ENCODE measurements at regions not wholly inside any gene's neighbourhood (a gene's known extent, or its start where the extent isn't known, plus 50 kb on each side); places are given as distances from the start of the nearest gene placed in this dataset.
A peak's percentile ranks its signal among the peaks of the same experiment; 100 is the strongest.

DNA sequence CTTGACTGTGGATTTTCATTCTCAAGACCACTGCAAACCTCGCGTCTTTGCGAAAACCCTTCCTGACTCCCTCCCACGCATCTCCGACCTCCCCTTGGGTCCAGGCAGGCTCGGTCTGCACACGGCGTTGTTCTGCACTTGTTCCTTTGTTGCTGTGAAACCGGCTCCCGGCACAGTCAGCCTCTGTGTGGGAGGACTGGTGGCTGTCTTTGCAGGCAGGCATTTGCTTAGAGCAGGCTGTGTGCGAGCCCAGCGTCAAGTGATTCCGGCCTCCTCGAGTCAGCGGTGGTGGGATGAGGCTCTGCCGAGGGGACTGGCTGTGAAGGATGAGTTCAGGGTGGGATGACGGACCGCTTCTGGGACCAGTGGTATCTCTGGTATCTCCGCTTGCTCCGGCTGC is 102.6 kb upstream of the ROPN1 start:
- DNase-seq = no peak

DNA sequence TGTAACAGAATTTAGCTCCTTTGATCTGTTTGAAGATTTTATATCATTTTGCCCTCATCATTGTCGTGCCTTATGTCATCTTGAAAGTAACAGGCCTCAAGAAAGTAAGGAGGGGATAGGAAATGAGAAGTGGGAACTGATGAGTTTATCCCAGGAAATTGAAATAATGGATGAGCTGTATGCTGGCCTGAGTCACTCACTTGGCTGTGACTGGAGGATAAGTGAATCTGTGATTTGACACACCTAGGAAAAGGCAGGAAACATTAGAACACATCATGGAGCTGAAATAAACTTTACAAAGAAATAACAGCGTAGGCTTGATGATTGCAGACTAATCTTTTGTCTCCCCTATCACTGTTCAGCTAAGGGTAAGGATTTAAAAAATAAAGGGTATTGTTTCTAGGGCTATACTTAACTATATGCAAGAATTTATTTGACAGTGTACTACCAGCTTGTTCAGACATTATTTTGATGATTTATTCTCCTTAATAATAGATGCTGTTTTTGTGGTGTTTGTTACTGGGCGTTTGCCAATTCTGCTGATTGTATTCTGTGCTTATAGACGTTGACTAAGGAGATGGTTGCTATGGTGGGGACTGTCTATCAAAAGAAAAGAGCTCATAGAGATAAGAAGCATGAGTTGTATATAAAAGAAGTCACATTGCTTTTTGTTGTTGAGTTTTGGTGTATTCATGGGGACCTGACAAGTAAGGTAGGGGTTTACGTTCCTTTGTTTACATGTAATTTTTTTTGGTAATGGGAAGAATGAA is 105.6 kb upstream of the ROPN1 start:
- DNase-seq = no peak

DNA sequence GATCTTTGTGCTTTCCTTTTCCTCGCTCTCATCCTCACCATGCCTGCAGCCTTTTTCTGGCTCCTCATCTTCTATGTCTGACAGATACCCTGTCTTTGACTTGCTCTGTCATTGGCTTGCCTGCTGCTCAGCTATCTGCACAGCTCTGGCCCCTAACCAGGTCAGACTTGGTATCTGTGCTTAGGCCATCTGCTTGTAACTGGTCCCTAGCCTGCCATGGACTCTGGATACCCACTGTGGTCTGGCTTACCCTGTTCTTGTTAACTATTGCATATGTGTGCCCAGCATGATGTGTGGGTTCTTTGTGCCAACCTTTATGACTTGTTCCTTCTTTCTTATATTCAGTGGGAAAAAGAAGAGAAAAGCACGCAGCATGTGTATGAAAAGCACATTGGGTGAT is 109.7 kb upstream of the ROPN1 start:
- no peak for DNase-seq

DNA sequence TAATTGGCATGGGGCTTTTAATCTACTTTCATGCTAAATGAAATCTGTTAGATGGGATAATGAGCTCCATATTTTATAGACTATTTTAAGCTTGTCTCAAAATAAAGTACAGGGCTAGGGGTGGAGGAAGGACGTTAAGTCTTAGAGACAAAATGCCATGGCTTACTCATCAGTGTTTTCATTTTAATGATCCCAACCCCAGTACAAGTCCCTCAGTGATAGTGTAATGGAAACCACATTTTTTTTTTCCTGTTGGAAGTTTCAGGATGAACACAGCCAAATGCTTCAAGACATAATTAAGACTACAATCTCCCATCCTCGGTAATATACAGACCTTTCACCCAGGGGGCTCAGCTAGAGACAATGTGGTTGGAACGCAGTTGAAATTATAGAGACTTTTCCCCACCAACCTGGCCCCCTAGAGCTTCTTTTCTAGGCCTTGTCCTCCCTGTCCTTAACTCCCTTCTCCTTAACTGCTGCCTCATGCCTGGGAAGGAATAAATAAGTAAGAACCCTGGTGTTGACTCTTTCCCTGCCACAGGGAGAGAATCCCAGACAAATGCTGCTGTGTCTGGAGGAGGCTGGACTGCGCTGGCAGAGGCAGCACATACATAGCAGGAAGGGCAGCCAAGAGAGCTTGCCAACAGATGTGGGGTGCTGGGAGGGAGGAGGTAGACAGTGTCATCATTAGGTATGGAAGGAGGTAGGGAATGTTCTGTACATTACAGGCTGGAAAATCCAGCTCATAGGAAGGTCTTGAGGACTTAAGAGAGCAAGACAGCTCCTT is 115.4 kb upstream of the ROPN1 start:
- no peak for DNase-seq

DNA sequence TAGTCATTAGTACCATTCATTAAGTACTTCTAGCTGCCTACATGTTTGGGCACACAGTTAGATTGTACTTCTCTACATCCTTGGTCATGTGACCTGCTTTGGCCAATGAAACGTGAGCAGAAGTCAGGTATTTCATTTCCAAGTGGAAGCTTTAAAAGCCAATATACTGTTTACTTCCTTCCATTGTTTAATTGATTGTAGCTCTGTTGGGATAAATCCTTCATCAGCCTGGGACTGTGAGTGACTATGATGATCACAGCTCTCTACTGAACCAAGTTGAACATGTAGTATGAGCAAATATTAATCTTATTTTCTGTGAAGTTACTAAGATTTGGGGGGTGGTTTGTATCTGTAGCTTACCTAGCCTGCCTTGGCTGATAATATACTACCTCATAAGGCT is 116.5 kb upstream of the ROPN1 start:
- no peak for DNase-seq

DNA sequence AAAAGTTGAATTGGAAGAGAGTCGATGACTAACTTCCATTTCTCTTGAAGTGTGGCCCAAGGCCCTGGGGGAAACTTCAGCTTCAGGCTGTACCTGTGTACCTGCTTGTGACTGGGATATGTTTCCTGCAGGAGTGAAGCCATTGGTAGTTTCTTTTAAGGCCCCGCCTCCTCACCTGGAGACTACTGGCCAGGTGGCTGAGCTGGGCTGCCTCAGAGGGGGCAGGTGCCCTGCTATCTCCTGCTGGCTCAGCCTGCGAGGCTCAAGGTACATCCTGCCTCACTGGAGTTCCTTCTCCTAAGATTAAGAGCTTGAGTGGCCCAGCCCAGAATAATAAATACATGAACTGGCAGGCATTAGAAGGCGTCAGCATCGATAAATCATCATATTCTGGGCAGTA is 121.6 kb upstream of the ROPN1 start:
- DNase-seq = no peak

DNA sequence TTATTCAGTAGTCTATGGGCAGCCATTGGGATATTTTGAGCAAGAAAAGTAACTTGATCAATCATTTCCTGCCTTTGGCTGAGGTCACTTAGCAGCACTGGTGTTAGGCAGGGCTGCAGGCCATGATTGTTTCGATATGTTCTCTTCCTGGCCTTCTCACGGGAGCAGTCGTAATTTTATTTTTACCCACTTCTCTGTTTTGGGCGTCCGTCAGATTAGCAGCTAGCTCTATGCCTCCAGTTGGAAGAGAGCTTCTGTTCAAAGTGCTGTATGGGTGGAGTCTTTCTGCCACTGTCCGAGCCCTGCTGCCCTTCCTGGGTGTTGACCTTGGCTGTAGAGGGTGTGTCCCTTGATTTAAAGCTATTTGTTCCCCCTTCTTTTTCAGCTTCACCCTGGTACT is 123.4 kb upstream of the ROPN1 start:
- DNase-seq = no peak

DNA sequence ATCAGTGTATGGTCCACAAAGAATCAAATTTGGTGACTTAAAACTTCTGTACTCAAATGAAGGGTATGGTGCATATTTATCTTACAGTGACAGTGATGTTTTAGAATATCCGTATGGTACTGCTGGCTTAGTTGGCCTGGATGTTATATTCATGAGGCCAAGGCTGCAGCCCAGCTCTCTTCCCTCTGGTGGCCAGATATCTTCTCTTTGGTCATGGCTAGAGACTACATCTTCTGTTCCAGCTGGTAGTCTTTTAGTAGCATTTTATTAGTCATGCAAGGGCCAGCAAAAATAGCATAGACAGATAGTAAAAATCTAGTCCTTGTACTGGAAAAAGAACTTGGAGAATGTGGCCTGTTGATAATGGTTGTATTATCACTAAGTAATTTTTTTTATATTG is 124.0 kb upstream of the ROPN1 start:
- no peak for DNase-seq

DNA sequence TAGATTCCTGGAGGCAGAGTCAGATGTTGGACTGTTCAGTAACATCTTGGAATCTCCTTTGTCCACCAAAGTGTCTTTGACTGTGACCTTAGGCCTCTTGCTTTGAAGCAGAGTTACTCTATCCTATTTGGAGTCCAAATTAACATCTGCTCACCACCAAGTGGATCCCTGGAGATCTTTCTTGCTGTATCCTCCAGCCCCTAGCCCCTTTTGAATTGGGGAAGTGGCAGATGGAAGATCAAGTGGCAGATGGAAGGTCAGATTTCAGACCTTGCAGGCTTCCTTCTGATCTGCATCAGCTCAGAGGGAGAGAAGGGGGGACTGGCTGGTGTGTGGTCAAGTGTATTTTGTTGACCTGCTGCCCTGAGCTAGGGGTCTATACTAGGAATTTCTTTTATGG is 125.0 kb upstream of the ROPN1 start:
- no peak for DNase-seq

DNA sequence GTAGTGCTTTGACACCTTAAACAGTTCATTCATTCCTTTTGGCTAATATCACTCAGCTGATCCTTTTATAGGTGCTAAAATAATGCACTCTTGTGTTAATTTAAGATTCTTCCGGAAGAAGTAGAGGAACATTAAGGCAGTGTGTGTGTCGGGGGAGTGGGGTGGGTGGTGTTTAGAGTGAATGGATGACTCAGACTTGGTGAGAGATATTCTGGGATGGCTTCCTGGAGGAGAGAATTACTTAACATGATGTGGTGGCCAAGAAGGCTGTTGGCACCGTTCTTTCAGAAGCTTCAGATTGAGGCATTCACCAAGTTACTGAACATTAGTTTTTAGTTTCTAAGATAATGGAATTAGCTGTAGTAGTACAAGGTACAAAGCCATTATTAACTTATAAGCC is 125.6 kb upstream of the ROPN1 start:
- no peak for DNase-seq

DNA sequence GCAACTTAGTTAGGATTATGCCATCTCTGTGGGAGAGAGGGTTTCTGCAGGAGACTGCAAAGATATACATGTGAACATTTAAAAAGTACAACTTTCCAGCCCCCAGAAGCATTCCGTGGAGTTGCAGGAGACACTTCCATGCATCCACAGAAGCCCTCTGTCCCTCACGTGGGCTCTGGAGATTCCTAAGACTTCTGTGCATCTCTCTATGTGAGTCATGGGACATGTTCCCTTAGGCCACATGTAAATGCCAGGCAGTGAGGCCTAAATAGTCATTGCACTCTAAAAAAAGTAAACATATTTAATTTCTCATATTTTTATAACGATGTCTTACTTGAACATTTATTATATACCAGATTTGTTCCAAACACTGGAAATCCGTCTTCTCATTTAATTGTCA is 126.5 kb upstream of the ROPN1 start:
- DNase-seq = no peak

DNA sequence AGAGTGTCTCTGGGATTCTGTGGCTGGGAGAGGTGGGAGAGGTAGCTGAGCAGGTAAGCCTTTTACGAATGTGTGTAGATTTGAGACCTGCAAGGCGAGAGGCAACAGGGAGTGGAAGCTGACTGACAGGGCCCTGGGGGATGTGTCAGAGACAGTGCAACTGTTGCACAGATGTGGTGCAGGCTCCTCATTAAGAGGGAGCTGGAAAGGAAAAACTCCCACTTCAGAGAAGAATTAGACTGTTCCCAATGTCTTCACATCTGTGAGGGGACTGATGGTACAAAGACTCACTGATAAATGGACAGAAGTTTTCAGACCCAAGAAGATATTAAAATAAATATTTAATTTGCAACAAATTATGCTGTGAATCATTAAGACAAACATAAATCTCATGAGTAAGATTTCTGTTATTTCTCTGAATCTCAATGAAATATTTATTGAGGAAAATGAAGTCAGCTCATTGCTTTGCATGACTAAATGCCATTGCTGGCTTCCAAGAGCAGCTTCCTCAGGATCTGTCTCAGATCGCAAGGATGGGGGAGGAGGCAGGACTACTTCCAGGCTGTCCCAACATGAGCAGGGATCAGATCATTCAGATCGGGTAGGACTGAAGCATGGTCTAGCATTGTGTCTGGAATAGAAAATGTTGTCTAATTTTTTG is 127.3 kb upstream of the ROPN1 start:
- no peak for DNase-seq

DNA sequence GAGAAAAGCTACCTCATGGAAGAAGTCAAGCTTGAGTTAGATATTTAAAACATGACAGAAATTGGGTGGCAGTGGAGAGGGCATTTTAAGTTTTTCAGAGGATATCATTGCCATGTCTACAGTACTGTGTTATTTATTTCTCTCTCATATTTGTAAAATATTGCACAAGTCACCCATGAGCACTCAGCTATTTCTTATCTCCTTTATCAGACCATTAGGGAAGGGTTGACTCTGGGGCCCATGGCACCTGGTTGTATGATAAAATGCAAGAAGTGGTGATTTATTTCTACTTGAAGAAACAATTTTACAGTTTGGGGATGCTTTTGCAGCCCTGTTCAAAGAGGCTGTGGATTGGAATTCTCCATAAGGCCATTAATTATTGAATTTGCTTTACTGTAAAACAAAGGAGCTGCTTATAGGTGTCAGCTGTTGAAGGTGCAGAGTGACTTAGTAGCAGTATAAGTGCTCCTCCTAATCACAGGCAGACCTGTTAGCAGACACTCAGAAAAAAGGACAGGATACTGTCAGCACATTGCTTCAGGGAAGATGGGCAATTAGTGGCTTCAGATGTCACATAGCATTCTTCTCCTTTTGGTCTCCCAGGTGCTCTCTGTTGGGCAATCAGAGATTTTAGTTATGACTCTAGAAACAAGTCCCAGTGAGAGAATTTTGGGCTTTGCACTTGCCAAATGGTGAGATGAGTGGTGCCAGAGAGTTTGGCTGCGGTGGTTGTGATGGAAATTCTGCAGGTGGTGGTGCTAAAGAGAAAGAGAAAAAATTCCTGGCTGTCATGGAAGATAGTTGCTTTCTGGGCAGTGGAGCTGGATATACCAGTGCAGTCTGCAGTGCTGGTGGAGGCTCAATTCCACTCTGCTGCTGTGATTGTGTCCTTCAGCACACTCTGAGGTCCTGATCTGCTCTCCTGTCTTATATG is 129.7 kb upstream of the ROPN1 start:
- DNase-seq = no peak

DNA sequence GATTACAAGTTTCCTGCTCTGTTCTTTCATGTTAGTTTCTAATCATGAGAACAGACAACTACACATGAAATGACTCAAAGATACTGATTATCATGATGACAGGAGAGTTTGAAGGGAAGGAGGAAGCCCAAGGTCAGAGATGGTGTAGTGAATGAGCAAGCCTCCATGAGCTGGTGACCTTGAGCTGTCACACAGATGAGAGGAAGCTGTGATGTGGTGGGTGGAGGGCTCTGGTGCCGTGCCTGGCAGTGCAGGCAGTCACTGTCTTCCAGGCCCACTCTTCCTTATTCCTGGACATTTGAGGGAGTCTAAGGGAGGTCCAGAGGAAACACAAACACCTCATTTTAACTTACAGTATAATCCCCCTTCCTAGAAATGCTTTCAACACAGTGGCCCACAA is 133.4 kb upstream of the ROPN1 start:
- DNase-seq = no peak

DNA sequence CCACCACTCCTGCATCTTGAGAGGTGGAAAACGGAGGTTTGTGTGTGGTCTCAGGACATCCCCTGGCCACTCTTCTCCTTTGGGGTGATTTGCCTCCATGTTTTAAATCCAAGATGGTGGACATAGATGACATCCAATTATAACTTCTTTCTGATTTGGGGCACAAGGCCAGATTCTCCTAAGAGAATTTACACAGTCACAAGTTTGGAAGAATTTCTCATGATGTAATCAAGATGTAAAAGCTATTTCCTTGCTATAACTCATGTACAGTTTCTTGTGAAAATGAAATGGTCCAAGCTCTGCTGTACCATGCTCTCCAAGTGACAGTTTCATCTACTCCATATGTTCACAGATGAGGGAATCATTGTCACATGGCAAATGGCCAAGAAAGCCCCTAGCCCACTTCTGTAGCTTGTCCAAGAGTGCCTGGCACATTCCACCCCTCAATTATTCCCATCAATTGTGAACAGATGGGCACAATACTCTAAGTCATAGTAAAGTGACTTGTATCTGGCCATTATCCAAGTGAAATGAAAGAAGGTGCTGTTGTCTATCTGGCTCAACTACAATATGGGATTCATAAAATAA is 134.6 kb upstream of the ROPN1 start:
- no peak for DNase-seq

DNA sequence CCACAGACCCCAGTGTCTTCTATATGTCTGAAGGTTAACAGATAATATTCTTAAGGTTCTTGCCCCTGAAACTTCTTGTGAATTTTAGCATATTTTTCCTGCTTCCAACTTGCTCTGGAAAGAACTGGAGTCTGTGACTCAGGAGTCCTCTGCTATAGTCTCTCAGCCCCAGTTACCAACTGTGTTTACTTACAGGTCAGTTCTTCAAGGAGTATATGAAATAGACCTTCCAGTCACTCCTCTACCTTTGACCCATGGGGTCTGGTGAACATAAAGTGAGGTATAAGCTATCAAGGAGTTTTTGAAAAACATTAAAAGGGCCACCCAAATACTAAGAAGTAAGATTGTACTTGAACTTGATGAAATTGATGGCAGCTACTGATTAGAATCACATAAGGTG is 139.2 kb upstream of the ROPN1 start:
- DNase-seq = no peak

DNA sequence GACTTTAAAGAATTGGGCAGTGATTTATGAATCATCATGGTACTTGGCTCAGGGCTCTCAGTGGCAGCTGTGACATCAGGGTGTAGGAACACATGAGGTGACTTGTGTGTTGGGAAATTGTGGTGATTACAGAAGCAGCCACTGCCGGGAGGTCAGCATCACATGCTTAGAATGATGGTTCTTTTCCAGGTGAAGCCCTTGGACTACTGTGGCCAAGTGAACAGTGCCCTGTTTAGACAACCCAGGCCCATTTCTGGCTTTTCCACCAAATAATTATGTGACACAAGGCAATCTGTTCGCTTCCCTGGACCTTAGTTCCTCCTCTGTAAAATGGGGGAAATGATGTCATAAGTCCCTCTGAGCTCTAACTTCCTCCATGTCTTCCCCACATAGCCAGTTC is 139.7 kb upstream of the ROPN1 start:
- DNase-seq = no peak

DNA sequence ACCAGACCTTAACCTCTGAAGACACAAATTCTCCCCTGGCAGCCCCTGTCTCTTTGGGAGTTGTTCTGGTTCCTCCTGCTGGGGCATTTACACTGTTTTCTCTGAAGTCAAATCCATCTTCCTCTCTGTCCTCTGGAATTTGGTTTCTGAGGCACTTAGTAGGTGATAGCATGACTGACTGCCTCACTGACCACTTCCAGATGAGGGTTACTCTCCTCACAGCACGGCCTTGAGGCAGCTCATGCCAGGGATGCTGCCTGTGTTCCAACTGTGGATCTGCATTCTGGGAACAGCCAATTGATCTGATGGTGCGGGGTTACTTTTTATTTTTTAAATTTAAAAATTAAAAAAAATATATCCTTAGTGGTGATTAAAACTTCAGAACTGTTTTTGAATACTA is 140.9 kb upstream of the ROPN1 start:
- DNase-seq = no peak

DNA sequence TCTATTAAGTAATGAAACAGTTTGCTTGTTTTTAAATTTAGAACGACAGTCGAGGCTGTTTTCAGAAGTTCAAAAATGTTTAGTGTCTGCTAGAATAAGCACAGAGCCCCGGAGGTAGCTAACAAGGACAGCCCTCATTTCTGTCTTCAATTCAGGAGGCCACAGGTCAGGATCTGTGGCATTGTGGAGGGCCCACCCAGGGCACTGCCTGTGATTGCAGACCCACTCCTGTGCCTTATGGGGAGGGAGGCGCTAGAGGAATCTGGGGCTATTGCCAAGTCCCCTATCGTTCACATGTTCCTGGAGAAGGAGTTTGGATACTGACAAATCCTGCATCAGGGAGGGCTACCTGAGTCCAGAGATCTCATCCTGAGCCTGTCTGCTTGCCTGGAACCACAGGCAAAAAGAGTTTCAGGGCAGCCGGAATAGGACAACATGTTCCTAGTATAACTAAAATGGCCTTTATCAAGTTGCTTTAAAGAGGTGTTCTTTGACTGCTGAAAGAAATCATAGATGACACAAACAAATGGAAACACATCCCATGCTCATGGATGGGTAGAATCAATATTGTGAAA is 141.5 kb upstream of the ROPN1 start:
- no peak for DNase-seq

DNA sequence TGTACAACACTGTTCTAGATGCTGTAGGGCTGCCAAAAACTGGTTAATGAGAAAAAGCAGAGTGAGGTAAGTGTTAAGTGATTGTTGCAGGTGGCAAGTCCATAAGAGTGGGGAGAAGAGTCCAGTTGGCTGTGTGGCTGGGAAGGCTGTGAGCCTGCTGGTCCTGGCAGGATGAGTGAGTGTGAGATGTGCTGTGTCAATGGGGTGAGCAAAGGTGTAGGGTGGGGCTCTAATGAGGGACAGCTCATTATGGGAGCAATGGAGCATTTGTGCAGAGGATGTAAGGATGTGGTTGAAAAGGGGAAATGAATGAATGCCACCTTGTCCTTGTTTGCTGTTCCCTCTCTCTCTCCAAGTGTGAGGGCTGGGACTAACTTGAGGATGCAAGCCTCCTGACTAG is 145.3 kb upstream of the ROPN1 start:
- DNase-seq = peak; percentile 22

DNA sequence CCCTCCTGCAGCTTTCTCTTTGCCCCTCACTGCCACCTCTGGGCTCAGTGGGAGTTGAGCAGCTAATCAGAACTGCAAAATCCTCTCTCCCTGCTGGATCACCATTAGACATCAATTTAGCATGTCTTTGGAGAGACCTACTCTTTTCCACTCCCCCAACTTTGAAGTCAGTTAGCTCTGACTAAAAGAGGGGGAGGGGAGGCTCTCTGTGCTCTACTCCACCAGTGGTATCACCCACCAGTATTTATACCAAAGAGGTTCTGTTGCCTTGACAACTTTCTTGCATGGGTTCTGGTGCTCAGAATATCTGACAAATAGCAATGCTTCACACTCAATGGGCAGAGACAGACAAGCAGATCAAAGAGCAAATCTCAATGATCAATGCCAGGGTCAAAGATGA is 146.2 kb upstream of the ROPN1 start:
- DNase-seq = no peak

DNA sequence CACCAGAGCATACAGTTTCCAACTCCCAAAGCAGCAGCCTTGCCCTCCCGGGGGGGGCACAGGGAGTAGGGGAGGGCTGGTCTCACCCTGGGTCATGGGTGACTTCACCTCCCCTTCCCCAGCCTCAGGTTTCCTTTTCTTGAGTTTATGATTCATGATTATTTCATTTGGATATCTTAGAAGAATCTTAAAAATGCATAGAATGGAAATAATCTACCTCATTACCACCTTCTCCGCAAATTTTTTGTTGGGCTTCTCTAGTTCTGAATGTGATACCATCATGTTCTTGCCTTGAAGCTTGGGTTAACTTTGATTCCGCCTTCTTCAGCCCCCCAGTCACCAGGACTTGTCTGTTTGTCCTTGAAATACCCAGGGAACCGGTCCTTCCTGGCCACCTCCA is 148.8 kb upstream of the ROPN1 start:
- no peak for DNase-seq
